Vagina (tissue), 2 donors: ENCODE measurements at regions not wholly inside any gene's neighbourhood (a gene's known extent, or its start where the extent isn't known, plus 50 kb on each side); places are given as distances from the start of the nearest gene placed in this dataset.

Experiments used
- CTCF ChIP-seq, 3 experiments: fragments of 450-650 bp in 2 of 3; fragments of 200-600 bp in 1 of 3; sonication (generic) in 1 of 3; IDR thresholded peaks; one replicate each; pipeline ENCODE4 v1.5.1; 2017 to 2019; ENCODE audit warnings: antibody characterized with exemption in 3 of 3, mild to moderate bottlenecking in 2 of 3, moderate library complexity in 2 of 3
- POLR2A ChIP-seq, 2 donors: fragments of 450-650 bp; IDR thresholded peaks; one replicate each; pipeline ENCODE4 v1.6.1; 2017; ENCODE audit warnings: antibody characterized with exemption in 2 of 2, mild to moderate bottlenecking in 2 of 2, moderate library complexity in 2 of 2
- POLR2AphosphoS5 ChIP-seq, 2 donors: sonication (generic); formaldehyde crosslinking; IDR thresholded peaks; one replicate each; pipeline ENCODE4 v1.9.0; 2017; ENCODE audit warnings: antibody characterized with exemption in 2 of 2, mild to moderate bottlenecking in 2 of 2, low read depth in 1 of 2; ENCODE audit not compliant: insufficient read depth in 1 of 2

GRCh38 chr4:3845094-3845743 lies 79.0 kb downstream of the ADRA2C start:
- TF ChIP-seq POLR2A (IDR thresholded peaks at IDR 0.05) (no peak), CTCF (IDR thresholded peaks at IDR 0.05) (no peak), POLR2AphosphoS5 (IDR thresholded peaks at IDR 0.05; ENCODE audit: insufficient read depth in 1 of 2, low read depth in 1 of 2) (no peak)
